GM19240 (cell line): ENCODE measurements at regions not wholly inside any gene's neighbourhood (a gene's known extent, or its start where the extent isn't known, plus 50 kb on each side); places are given as distances from the start of the nearest gene placed in this dataset.
"Not testable (repeated sequence)": the region's sequence is repeated elsewhere in the genome, so short reads cannot be mapped to it uniquely, and the experiment has no call there.

ENCODE experiments used
- DNase-seq: peaks from one replicate; pipeline ENCODE4 v3.0.0; 2011; ENCODE audit warnings: low spot score; ENCODE audit not compliant: insufficient read length

- no peak for DNase-seq
These were observed 642.3 kb downstream of the RWDD3 start for GRCh38 chr1:95876276-95876675.

DNA sequence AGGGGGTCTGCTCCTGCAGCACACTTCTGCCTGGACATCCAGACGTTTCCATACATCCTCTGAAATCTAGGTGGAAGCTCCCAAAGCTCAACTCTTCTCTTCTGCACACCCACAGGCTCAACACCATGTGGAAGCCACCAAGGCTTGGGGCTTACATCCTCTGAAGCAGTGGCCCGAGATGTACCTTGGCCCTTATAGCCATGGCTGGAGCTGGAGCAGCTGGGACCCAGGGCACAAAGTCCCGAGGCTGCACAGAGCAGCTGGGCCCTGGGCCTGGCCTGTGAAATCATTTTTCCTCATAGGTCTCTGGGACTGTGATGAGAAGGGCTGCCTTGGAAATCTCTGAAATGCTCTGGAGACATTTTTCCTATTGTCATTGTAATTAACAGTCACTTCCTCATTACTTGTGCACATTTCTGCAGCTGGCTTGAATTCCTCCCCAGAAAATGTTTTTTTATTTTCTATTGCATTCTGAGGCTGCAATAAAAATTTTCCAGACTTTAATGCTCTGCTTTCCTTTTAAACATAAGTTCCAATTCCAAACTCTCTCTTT is 645.6 kb downstream of the RWDD3 start:
- no peak for DNase-seq

DNA sequence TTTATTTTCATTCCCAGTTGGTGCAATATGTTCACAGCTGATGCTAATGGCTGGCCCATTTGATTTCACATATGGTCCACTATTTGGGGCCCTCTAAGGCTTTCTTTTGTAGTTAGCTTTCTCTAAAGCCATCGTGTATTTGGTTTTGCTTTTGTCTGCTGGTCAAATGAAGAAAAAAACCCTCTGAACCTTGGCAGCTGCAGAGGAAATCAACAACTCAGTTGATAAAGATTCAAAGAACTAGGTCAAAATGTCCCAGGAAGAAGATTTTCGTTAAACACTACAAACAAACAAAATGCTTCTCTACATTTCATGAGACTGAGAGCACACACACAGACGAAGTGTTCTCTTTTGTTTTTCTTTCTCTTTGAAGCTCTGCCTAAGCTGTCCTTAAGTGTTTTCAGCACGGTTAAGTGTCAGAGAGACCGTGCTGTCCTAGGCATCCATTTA is 655.0 kb downstream of the RWDD3 start:
- no peak for DNase-seq

DNA sequence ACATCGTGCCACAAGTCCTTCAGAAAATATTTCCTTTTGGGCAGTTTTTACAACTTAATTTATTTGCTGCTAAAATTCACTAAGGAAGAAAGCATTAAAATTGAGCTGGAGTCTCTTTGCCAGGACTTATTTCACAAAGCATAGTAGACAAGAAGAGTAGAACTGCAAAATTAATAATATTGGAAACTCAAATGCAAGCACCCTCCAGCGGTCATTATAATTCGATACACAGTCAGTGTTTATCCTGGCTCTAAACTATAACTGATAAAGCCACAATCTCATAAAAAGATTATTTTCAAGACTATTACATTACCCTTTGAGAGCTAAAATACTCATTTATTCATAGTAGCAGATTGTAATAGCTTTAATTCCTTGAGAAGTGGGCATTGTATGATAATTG is 655.4 kb downstream of the RWDD3 start:
- no peak for DNase-seq

DNA sequence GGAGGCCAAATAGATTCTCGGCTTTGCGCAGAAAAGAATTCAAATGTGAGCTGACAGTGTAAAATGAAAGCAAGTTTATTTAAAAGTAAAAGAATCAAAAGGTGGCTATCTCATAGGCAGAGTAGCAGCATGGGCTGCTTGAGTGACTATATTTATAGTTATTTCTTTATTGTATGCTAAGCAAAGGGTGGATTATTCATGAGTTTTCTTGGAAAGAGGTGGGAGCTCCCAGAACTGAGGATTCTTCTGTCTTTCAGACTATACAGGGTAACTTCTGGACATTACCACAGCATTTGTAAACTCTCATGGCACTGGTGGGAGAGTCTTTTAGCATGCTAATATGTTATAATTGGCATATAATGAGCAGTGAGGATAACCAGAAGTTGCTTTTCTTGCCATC is 659.9 kb downstream of the RWDD3 start:
- no peak for DNase-seq

- no peak for DNase-seq
These were observed 669.0 kb downstream of the RWDD3 start for GRCh38 chr1:95903060-95903459.

- no peak for DNase-seq
These were observed 671.9 kb downstream of the RWDD3 start for GRCh38 chr1:95905818-95906395.

DNA sequence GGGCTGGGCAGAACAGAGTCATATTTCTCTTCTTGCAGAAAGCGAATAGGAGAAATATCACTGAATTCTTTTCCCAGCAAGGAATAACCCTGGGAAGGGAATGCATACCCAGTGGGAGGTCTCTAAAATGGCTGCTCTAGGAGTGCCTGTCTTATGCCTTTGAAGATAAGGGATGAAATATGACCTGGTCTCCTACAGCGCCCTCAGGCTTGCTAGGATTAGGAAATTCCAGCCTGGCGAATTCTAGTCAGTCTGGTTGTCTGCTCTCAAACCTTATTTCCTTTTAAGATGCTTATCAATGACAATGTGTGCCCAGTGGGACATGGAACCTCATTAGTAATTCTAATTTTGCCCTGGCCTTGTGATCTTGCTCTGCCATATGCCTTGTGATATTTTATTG is 677.7 kb downstream of the RWDD3 start:
- DNase-seq: not testable (repeated sequence)

GRCh38 chr1:95916616-95917015 is 682.6 kb downstream of the RWDD3 start:
- DNase-seq: no peak

- no peak for DNase-seq
These were observed 690.7 kb downstream of the RWDD3 start for GRCh38 chr1:95924684-95925083.

GRCh38 chr1:95926331-95926730 is 692.3 kb downstream of the RWDD3 start:
- DNase-seq: no peak

- DNase-seq: no peak
These were observed 693.1 kb downstream of the RWDD3 start for GRCh38 chr1:95927061-95927460.

- no peak for DNase-seq
These were observed 701.7 kb downstream of the RWDD3 start for GRCh38 chr1:95935719-95936118.

GRCh38 chr1:95941121-95941798 is 707.2 kb downstream of the RWDD3 start:
- DNase-seq: no peak

GRCh38 chr1:95948023-95948422 is 714.0 kb downstream of the RWDD3 start:
- DNase-seq: no peak

DNA sequence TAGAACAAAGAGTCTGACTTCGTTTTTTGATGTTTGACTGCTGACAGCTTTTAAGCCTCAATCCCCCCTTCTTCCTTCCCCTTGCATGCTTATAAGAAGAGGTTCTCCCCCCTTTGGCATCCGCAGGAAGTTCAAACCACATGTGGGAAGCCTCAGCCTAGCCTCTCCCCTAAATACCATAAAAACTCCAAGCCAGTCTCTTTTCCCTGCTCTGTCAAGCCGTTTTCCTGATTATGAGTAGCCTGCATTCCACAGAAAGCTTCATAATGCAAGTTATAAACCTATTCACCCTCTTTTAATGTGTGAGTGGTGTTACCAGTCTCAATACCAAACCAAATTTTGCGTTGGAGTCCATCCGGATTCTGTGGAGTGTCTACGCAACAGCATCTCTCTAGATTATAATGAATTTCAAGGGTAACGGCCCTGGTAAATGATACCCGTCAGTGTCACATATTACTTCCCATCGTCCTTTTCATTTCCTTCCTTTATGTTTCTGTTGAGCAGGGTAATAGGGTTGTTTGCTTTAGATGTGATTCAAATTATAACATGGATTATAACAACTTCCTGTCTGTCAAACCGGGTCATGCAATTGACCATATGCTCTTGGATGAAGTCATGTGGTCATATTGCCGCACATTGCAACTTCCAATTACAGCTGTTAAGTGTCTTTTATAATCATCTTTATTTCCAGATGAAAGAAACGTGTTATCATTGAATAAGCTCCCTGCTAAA is 717.5 kb downstream of the RWDD3 start:
- no peak for DNase-seq

GRCh38 chr1:95953015-95953414 is 719.0 kb downstream of the RWDD3 start:
- DNase-seq: no peak

DNA sequence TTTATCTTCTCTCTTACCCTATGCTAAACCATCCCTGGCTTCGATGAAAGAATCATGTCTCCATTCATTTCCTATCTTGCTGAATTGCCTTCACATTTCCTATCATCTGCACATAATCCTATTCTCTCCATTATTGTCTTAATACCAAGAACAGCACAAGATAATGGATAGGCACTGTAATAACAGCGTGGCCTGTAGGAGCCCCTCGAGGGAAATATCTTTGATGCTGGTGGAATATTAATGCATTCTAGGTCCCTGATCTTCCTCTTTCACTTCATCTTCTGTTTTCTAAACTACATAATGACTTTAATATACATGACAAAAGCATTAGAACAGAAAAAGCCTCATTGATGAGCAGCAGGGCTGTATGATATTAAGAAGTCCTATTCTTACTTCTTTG is 720.6 kb downstream of the RWDD3 start:
- no peak for DNase-seq

- no peak for DNase-seq
These were observed 722.2 kb downstream of the RWDD3 start for GRCh38 chr1:95956215-95956614.

- DNase-seq: no peak
These were observed 723.7 kb downstream of the RWDD3 start for GRCh38 chr1:95957748-95958147.

- DNase-seq: no peak
These were observed 732.9 kb downstream of the RWDD3 start for GRCh38 chr1:95966866-95967265.

GRCh38 chr1:95974586-95974985 is 740.6 kb downstream of the RWDD3 start:
- DNase-seq: no peak
